ENCODE measurements at regions not wholly inside any gene's neighbourhood (a gene's known extent, or its start where the extent isn't known, plus 50 kb on each side); places are given as distances from the start of the nearest gene placed in this dataset.
"Not testable (repeated sequence)": the region's sequence is repeated elsewhere in the genome, so short reads cannot be mapped to it uniquely, and the experiment has no call there.

DNA sequence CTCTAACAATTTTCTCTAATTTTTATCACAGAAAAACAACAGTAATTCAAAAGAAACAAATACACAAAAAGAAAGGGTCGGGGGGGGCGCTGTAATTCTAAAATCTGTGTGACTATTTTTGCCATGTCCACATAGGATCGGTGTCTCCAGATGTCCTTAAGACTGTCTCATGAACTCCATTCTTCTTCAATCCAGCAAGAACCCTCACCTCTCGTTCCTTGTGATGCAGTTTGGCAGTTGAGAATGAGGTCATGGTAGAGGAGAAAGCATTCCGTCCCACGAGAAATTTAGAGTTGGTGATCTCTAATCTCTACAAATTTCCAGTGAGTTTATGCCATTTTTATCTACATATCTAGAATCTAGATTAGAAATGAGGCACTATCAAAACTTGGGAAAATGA is 394.7 kb downstream of the TFEC start:
- DNase-seq: no peak

DNA sequence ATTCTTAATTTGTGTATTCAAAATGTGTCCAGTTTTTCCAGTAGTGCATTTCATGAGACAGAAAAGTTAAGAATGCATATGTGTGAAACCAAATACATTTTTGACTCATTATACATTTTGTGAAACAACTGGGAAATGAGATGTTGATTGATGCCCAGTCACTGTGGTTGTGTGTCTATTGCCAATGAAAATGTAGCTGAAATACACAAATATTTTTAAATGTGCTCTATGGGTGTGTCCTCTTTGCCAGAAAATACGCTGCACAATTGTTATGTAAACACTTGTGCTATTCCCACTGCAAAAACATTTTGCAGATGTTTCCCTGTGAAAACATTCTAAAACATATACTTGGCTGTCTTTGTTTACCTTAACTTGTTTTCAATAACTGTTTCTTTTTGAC is 395.2 kb downstream of the TFEC start:
- DNase-seq: no peak

- DNase-seq: no peak
These were observed 395.9 kb downstream of the TFEC start for GRCh38 chr7:115634633-115635032.

GRCh38 chr7:115632636-115633035 is 397.9 kb downstream of the TFEC start:
- no peak for DNase-seq

- no peak for DNase-seq
These were observed 398.8 kb downstream of the TFEC start for GRCh38 chr7:115631782-115632181.

DNA sequence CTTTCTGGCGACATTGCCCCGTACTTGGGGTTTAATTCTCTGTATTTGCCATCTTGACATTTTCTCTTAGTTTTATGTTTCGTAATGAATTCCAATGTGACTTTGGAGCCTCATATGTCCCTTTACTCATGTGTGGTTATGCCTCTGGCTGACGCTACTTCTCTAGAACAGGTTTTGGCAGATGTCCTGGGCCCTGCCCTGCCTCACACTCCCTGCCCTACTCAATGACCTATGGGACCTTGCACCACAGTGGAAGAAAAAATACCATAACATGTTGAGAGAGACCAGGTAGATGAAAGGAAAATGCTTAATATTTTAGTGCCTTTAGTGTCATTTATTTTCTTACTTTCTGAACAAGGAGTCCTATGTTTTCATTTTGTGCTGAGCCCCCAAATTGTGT is 400.5 kb downstream of the TFEC start:
- no peak for DNase-seq

GRCh38 chr7:115618676-115619075 is 411.9 kb downstream of the TFEC start:
- no peak for DNase-seq

- DNase-seq: no peak
These were observed 416.7 kb downstream of the TFEC start for GRCh38 chr7:115613836-115614235.

GRCh38 chr7:115603416-115603815 is 427.1 kb downstream of the TFEC start:
- no peak for DNase-seq

- no peak for DNase-seq
These were observed 430.4 kb downstream of the TFEC start for GRCh38 chr7:115600207-115600606.

DNA sequence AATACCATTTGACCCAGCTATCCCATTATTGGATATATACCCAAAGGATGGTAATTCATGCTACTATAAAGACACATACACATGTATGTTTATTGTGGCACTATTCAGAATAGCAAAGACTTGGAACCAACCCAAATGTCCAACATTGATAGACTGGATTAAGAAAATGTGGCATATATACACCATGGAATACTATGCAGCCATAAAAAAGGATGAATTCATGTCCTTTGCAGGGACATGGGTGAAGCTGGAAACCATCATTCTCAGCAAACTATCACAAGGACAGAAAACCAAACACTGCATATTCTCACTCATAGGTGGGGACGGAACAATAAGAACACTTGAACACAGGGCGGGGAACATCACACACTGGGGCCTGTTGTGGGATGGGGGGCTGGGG is 431.4 kb downstream of the TFEC start:
- DNase-seq: not testable (repeated sequence)

DNA sequence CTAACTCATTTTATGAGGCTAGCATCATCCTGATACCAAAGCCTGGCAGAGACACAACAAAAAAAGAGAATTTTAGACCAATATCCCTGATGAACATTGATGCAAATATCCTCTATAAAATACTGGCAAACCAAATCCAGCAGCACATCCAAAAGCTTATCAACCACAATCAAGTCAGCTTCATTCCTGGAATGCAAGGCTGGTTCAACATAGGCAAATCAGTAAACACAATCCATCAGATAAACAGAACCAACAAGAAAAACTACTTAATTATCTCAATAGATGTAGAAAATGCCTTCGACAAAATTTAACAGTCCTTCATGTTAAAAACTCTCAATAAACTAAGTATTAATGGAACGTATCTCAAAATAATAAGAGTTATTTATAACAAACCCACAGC is 433.3 kb downstream of the TFEC start:
- not testable (repeated sequence) for DNase-seq

- no peak for DNase-seq
These were observed 437.5 kb downstream of the TFEC start for GRCh38 chr7:115593111-115593510.

DNA sequence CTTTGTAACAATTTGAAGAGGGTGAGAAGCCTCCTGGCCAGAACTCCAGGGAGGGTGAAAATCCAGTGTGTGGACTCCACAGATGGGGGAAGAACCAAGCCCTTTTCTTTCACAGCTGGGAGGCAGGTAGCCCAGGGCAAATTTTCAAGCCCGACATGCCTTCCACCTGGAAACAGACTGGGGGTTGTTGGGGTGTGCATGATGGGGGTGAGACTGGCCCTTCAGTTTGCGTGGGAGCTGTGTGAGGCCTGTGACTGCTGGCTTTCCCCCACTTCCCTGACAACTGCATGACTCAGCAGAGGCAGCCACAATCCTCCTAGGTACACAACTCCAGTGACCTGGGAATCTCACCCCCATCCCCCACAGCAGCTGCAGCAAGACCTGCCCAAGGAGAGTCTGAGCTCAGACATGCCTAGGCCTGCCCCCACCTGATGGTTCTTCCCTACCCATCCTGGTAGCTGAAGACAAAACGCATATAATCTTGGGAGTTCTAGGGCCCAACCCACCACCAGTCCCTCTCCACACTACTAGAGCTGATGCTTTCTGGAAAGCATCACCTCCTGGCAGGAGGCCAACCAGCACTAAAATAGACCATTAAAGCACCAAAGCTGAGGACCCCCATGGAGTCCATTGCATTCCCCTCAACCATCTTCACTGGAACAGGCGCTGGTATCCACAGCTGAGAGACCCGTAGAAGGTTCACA is 445.4 kb downstream of the TFEC start:
- DNase-seq: no peak

DNA sequence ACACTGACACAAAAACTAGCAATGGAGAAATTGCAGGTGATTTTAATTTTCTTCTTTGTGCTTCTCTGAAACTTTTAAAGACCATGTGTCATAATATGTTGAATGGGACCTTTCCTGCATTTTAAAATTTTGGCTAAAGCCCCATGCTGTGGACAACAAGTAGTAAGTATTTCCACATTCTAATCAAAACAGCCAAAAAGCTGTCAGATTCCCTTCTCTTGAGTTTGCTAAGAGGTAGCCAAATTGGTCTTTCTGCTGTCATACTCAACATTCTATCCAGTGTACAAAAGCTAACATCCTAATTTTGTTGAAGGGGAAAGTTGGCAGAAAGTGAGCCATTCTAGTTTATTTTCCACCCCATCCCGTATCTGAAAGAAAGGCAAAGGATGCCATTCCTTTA is 447.6 kb downstream of the TFEC start:
- DNase-seq: no peak

- no peak for DNase-seq
These were observed 452.0 kb downstream of the TFEC start for GRCh38 chr7:115578576-115578975.

GRCh38 chr7:115574681-115575291 is 455.8 kb downstream of the TFEC start:
- DNase-seq: no peak

DNA sequence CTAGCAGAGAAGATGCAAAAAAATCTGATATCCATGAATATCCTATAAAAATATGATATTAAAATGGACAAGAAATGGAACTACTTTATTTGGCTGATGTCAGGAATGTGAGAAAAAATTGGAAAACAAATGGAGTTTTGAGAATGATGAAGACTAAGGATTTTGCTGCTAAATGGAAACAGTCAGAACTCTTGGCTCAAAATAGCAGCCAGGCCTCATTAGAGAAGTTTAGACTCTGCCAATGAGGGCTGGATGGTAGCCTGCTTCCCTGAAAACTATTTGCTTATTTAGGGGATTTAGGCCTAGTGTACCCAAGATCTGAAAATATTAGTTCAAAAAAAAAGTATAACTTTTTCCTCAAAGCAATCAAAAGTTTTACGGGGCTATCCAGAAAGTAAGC is 458.5 kb downstream of the TFEC start:
- no peak for DNase-seq

- DNase-seq: no peak
These were observed 469.0 kb downstream of the TFEC start for GRCh38 chr7:115561335-115562110.

GRCh38 chr7:115559877-115560276 is 470.7 kb downstream of the TFEC start:
- no peak for DNase-seq

GRCh38 chr7:115558161-115558560 is 472.4 kb downstream of the TFEC start:
- DNase-seq: no peak

DNA sequence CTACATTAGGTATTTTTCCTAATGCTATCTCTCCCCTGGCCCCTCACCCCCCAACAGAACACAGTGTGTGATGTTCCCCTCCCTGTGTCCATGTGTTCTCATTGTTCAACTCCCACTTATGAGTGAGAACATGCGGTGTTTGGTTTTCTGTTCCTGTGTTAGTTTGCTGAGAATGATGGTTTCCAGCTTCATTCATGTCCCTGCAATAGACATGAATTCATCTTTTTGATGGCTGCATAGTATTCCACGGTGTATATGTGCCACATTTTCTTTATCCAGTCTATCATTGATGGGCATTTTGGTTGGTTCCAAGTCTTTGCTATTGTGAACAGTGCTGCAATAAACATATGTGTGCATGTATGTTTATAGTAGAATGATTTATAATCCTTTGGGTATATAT is 473.3 kb downstream of the TFEC start:
- DNase-seq: not testable (repeated sequence)

DNA sequence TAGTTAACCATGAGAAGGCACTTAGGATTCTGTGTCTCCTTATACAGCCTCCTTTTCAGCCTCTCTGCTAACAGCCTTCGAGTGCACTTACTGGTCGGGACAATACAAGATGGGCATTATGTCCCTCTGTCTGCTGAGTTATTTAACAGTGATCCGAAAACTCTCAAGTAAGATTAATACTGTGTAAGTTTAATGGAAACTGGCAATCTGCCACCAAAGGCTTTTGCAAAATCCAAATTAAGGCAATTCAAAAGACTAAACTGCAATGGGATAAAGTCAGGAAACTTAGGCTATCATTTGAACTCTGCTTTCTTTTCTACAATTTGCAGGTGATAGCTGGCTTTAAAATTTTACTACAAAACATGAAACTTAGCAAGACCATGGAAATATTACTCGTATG is 477.8 kb downstream of the TFEC start:
- no peak for DNase-seq

DNA sequence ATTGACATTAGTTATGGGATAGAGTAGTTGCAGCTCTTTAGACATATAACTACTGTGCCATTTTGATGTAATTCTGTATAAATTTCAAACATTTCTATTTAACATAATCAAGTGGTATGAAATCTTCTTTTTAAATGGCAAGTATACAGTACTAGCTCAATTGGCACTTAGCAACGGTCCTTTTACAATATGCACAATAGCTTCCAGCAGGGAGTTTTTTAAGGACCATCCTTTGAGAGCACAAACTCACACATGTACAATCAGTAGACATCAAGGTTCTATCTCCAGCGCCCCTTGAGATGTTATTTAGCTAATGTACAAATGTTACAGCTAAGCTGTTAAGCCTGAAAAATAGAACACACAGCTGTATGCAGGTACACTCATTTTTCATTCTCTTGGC is 480.7 kb downstream of the TFEC start:
- no peak for DNase-seq

All from hematopoietic multipotent progenitor cell treated with erythropoietin and hydrocortisone succinate and interleukin-3 and kit ligand, for 4 days (in vitro differentiated cells).